OCI-LY1 (cell line): ENCODE measurements at regions not wholly inside any gene's neighbourhood (a gene's known extent, or its start where the extent isn't known, plus 50 kb on each side); places are given as distances from the start of the nearest gene placed in this dataset.

ENCODE experiments used
- H2AFZ ChIP-seq: fragments of 200-600 bp; sonication (generic), shearing (Covaris generic); 2 replicates; pipeline ENCODE4 v1.6.0; 2014; ENCODE audit warnings: antibody characterized with exemption, mild to moderate bottlenecking, low read length
- H3F3A ChIP-seq: fragments of 200-600 bp; sonication (generic), shearing (Covaris generic); 2 replicates; pipeline ENCODE4 v1.6.0; 2014; ENCODE audit warnings: mild to moderate bottlenecking, antibody characterized with exemption, low read length, moderate library complexity; ENCODE audit not compliant: insufficient read depth
- H3K27ac ChIP-seq: fragments of 200-600 bp; sonication (generic); 2 replicates; pipeline ENCODE4 v1.5.1; 2014; ENCODE audit warnings: low read length, mixed run types, mild to moderate bottlenecking, low read depth; ENCODE audit not compliant: poor library complexity, severe bottlenecking
- H3K27me3 ChIP-seq: fragments of 200-600 bp; sonication (generic); 2 replicates; pipeline ENCODE4 v1.6.0; 2014; ENCODE audit warnings: antibody characterized with exemption, mild to moderate bottlenecking, low read length, moderate library complexity; ENCODE audit not compliant: insufficient read depth
- H3K36me3 ChIP-seq: fragments of 200-600 bp; sonication (generic); 2 replicates; pipeline ENCODE4 v1.6.1; 2014; ENCODE audit warnings: mild to moderate bottlenecking, antibody characterized with exemption, low read length, moderate library complexity, mixed read lengths; ENCODE audit not compliant: insufficient read depth
- H3K4me1 ChIP-seq: fragments of 200-600 bp; sonication (generic); 2 replicates; pipeline ENCODE4 v1.5.1; 2014; ENCODE audit warnings: mild to moderate bottlenecking, low read length, moderate library complexity; ENCODE audit not compliant: insufficient read depth, severe bottlenecking
- H3K4me2 ChIP-seq: fragments of 200-600 bp; sonication (generic), shearing (Covaris generic); 2 replicates; pipeline ENCODE4 v1.6.1; 2014; ENCODE audit warnings: low read length
- H3K4me3 ChIP-seq: fragments of 200-600 bp; sonication (generic); 2 replicates; pipeline ENCODE4 v1.5.1; 2014; ENCODE audit warnings: low read length, low read depth, mild to moderate bottlenecking, mixed read lengths; ENCODE audit not compliant: poor library complexity, severe bottlenecking
- H3K79me2 ChIP-seq: fragments of 200-600 bp; shearing (Covaris generic); 2 replicates; pipeline ENCODE4 v1.6.1; 2016; ENCODE audit warnings: mixed run types, low read length, mixed read lengths; ENCODE audit not compliant: insufficient read depth
- H3K9ac ChIP-seq: fragments of 200-600 bp; sonication (generic), shearing (Covaris generic); 2 replicates; pipeline ENCODE4 v1.6.1; 2014; ENCODE audit warnings: mild to moderate bottlenecking, low read length, mixed read lengths
- H3K9me2 ChIP-seq: fragments of 200-600 bp; sonication (generic), shearing (Covaris generic); 2 replicates; pipeline ENCODE4 v1.6.1; 2014; ENCODE audit warnings: low read depth, mild to moderate bottlenecking, low read length, mixed read lengths
- H3K9me3 ChIP-seq: fragments of 200-600 bp; shearing (Covaris generic); 2 replicates; pipeline ENCODE4 v1.6.1; 2014; ENCODE audit warnings: low read length, mixed read lengths
- H4K20me1 ChIP-seq: fragments of 200-600 bp; sonication (generic), shearing (Covaris generic); 2 replicates; pipeline ENCODE4 v1.6.0; 2016; ENCODE audit warnings: mild to moderate bottlenecking, low read length; ENCODE audit not compliant: insufficient read depth
- CTCF ChIP-seq: fragments of 200-600 bp; sonication (generic), shearing (Covaris generic); IDR thresholded peaks from 2 replicates; pipeline ENCODE4 v1.5.1; 2017; ENCODE audit warnings: mild to moderate bottlenecking, antibody characterized with exemption, low read length, moderate library complexity, mixed read lengths
- EZH2 ChIP-seq: fragments of 200-600 bp; sonication (generic), shearing (Covaris generic); IDR thresholded peaks from 2 replicates; pipeline ENCODE4 v1.8.0; 2017; ENCODE audit warnings: borderline replicate concordance, mixed run types, mild to moderate bottlenecking, antibody characterized with exemption, low read length, moderate library complexity, mixed read lengths

- no peak for TF ChIP-seq EZH2
- no peak for TF ChIP-seq CTCF
- H3K27ac ChIP-seq: no peak overlapping the region
Observed at GRCh38 chr6:9563568-9563967, 851.3 kb downstream of the TFAP2A start.

GRCh38 chr6:9554806-9555205 lies 860.1 kb downstream of the TFAP2A start:
- H3K4me2 ChIP-seq: no peak overlapping the region
- no peaks in the 10 kb centered on the region for H3K79me2 ChIP-seq
- H3K27me3 ChIP-seq: no peaks in the 10 kb centered on the region
- no peaks in the 10 kb centered on the region for H4K20me1 ChIP-seq
- TF ChIP-seq CTCF (no peak), EZH2 (no peak)
- H2AFZ ChIP-seq: no peak overlapping the region
- H3K4me1 ChIP-seq: no peaks in the 10 kb centered on the region
- H3K9me2 ChIP-seq: no peaks in the 10 kb centered on the region
- H3K9ac ChIP-seq: no peak overlapping the region
- no peak overlapping the region for H3K4me3 ChIP-seq
- H3F3A ChIP-seq: no peaks in the 10 kb centered on the region
- no peaks in the 10 kb centered on the region for H3K9me3 ChIP-seq
- no peak overlapping the region for H3K27ac ChIP-seq
- no peaks in the 10 kb centered on the region for H3K36me3 ChIP-seq

More at GRCh38 chr6:9563568-9563967, 851.3 kb downstream of the TFAP2A start:
- no peaks in the 10 kb centered on the region for H3K4me1 ChIP-seq
- H3K4me2 ChIP-seq: no peak overlapping the region
- no peak overlapping the region for H3K9ac ChIP-seq
- H4K20me1 ChIP-seq: no peaks in the 10 kb centered on the region
- no peaks in the 10 kb centered on the region for H3F3A ChIP-seq
- H3K27me3 ChIP-seq: no peaks in the 10 kb centered on the region
- no peaks in the 10 kb centered on the region for H3K9me2 ChIP-seq
- H2AFZ ChIP-seq: no peak overlapping the region
- H3K36me3 ChIP-seq: no peaks in the 10 kb centered on the region
- H3K4me3 ChIP-seq: no peak overlapping the region
- H3K9me3 ChIP-seq: no peaks in the 10 kb centered on the region
- no peaks in the 10 kb centered on the region for H3K79me2 ChIP-seq

- no peaks in the 10 kb centered on the region for H3K9me2 ChIP-seq
- no peaks in the 10 kb centered on the region for H3K27me3 ChIP-seq
- H3K27ac ChIP-seq: no peak overlapping the region
- H3K4me2 ChIP-seq: no peak overlapping the region
- TF ChIP-seq CTCF (no peak), EZH2 (no peak)
- no peaks in the 10 kb centered on the region for H4K20me1 ChIP-seq
- no peaks in the 10 kb centered on the region for H3K9me3 ChIP-seq
- H3K79me2 ChIP-seq: no peaks in the 10 kb centered on the region
- no peak overlapping the region for H3K4me3 ChIP-seq
- H3K9ac ChIP-seq: no peak overlapping the region
- H3F3A ChIP-seq: no peaks in the 10 kb centered on the region
- no peaks in the 10 kb centered on the region for H3K4me1 ChIP-seq
- H2AFZ ChIP-seq: no peak overlapping the region
- no peaks in the 10 kb centered on the region for H3K36me3 ChIP-seq
Observed at GRCh38 chr6:9554323-9554722, 860.6 kb downstream of the TFAP2A start.
